ENCODE measurements at regions not wholly inside any gene's neighbourhood (a gene's known extent, or its start where the extent isn't known, plus 50 kb on each side); places are given as distances from the start of the nearest gene placed in this dataset.

DNA sequence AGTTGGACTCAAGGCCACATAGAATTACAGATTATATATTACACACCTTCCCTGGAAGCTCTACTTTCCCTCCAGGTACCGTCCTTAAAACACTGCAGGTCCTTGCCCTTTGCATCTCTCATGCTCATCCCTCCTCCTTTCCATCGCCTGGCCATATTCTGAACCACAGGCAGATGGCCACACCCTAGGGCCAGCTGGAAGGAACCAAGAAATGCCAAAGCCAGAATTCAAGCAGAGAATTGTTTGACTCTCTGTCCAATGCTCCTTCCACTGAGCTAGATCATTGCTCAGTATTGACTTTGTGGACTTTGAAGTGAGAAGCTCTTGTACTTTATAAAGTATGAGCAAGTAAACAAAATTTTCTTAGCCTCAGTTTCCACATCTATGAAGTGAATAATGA, 170.3 kb upstream of the SLC24A5 start:
- no peak for FAIRE-seq

DNA sequence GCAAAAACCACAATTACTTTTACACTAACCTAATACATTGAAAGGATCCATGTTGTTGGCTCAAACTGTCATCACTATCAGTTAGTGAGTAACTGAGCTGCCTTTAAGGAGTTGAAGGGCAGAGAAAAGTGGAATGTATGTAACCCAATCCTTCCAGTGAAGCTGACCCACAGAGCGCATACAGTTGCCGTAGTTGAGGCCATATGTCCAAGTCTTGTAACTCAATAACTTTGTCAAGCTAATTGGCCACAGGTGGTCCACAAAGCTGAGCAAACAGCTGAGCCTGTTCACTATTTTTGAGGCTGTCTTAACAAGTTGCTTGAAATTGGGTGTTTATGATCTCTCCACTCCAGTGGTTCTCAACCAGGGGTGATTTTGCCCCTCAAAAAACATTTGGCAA, 169.0 kb upstream of the SLC24A5 start:
- FAIRE-seq: no peak

DNA sequence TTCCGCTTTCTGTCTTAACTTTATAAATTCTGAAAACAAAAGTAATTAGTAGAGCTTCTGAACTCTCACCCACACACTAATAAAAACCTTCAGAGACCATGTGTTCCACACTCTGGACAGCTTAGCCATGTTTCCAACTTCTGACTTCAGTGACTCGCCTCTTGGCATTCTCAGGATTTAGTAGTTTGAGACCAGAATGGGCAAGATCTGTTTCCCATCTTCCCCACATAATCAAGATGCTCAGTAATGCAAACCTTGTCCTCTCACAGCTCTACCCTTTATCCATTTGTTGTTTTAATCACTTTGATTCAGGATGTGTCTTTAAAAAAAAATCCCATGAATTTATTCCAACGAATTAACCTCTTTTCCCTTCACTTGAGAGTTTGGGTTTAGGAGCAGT, 166.6 kb upstream of the SLC24A5 start:
- FAIRE-seq: no peak

DNA sequence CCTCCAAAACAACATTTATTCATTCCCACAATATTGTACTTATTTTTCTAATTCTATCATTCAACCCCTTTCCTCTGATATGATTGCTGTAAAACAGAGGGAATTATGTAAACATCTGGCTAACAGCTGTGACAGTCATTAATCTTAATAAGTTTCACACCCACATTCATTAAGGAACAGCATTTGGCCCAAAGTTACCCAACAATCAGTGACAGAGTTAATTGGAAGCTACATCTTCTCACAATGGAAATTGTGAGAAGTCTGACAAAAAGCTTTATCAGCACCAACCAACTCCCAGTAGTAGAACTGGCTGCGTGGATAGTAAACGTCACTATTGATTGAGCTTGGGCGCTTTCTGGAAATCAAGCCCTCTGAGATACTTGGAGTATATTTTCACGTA, 165.8 kb upstream of the SLC24A5 start:
- FAIRE-seq: no peak

DNA sequence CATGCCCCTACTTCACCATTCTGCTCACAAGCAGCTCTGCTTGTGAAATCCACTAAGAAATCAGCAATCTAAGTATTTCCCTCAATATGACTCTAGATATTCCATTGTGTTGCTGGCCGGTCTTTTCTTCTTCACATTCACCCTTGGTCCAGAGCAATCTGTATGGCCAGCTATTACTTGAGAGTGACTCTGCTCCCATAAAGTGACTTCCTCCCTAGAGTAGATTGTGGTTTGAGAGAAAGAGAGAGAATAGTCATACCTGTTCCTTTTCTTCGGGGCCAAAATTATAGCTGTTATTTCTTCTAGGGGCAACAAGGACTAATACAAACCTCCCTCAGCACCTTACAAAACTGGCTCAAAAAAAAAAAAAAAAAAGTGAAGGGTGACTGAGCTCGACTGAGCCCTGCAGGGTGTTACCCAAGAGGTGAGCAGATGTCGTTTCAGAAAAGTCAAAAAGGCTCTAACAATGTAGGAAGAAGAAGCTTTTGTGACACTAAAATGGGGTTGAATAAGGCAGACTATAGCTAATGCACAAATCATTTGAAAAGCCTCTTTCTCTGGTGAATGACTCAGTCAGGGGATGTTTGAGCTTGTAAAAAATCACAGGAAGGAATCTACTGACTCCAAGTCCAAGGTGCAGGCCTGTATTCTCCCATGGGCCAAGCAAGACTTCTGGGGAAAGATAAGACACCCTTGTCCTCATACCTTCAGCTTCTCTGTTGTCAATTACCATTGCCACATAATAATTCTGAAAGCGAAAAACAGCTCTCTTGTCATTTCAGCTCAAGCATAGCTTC, 161.0 kb upstream of the SLC24A5 start:
- no peak for FAIRE-seq

DNA sequence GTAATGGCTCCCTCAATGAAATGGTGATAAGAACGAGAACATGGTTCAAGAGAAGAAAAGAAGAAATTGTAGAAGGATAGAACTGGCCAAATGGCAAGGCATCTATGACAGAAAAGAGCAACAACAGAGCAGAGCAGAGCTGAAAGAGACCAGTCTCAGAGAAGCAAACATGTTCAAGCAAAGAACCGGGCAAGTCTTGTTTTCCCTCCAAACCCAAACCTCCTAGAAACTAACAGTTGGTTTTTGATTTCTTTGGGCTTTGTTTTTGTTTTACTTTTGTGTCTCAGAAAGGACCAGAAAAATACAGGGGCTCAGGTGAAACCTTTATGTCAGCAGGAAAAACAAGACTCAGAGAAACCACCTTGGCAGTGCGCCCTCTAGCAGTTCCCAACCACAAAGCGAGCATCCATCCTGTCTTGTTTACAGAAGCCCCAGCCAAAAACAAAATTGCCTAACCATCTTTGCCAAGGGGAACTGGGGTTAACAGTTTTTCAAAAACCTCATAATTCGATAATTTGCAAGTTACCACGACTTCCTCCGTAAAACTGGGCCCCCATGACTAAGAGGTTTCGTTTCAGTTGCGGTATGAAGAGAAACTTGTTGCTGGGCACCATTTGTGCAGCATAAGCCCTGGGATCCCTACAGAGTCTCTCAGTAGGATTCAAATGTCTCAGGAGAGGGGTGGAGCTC, 159.2 kb upstream of the SLC24A5 start:
- FAIRE-seq: no peak

DNA sequence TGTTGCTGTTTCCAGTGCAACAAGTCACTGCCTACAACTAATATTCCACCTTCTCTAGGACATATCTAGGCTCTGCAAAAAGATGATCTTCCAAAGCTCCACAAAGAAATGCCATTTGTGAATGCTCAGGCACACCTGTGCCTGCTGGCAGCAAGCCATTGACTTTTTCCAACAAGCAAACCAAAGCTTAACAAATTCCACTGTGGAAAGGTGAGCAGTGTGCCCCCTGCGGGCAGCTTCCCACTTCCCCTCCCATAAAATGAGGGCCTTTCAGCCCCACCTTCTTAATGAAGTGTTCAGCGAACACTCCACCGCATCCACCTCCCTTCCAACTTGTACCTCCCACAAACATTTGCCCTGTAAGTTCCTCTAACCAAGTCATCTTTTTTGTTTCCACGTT, 157.5 kb upstream of the SLC24A5 start:
- FAIRE-seq: no peak

DNA sequence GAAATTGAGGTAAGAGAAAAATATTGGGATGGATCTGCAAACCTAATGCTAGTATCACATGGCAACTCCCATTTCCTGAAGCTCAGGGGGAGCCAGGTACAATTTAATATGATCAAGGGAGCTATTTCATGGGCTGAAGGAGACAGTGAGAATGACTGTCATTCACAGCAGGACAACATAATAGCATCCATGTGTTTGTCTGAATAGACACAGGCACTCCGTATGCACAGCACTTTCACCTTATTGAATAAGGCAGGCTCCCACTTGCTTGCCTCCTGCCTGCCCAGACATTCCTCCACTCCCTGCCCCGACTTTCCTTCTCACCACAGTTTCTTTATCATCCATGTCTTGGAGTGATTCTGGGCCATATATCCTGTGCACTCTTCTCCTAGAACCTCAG, 156.6 kb upstream of the SLC24A5 start:
- no peak for FAIRE-seq

DNA sequence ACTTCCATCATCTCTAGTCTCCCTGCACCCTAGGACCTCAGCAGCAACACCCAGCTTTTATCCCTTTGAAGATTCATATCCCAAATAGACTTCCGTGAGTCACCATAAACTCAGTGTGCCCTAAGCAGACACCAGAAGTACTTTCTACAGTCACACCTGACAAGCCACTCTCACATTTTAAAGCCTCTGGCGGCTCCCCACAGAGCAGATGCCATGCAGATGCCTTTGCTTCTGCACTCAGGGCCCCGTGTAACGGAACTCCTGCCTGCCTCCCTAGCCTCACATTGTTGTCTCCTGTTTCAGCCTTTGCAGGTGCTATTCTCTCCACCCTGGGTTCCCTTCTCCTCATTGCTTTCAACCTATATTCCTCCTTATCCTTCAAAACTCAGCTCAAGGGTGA, 155.5 kb upstream of the SLC24A5 start:
- no peak for FAIRE-seq

DNA sequence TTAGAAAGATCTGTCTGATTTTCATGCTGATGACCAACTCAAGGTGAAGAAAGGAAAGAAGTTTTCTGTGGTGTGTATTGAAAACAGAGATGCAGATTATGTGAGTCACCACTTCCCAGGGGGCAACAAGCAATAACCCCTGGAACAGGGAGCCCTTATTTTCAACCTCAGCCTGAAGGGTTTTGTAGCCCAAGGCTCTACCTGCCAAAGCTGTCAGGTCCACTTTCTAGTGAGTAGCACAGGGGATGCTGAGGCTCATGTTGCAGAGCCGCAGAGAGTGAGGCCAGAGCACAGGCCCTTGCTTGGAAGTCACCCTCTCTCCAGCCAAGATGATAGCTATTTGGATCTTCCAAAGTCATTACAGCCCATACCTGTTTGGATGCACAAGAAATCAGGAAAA, 152.2 kb upstream of the SLC24A5 start:
- no peak for FAIRE-seq

DNA sequence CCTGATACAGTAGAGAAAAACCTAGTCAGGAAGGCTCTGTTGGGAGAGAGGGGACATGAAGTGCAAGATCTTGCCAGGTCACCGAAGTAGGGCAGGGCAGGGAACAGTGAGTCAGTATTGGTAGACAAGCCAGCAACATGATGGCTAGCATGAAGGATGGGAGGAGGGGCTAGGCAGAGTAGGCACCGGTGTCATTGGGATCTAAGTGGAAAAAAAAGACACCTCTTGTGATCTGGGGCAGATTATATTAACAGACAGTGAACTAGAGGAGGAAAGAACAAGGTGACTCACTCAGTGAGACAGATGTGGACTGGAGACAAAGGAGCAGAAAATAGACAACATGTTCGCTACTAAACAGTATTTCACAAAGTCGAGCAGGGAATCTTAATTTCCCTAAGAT, 149.2 kb upstream of the SLC24A5 start:
- FAIRE-seq: no peak

DNA sequence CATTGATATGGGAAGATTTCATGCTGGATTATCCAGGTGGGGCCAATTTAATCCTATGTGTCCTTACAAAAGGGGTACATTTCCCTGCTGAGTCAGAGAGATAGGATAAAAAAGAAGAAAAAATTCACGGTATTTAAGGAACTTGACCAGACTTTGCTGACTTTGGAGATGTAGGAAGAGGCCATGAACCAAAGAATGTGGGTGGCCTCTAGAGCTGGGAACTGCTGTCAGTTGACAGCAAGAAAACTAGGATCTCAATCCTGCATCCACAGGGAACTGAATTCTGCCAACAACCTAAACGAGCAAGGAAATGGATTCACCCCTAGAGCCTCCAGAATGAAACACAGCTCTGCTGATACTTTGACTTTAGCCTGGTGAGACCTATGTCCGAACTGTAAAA, 148.1 kb upstream of the SLC24A5 start:
- FAIRE-seq: no peak

DNA sequence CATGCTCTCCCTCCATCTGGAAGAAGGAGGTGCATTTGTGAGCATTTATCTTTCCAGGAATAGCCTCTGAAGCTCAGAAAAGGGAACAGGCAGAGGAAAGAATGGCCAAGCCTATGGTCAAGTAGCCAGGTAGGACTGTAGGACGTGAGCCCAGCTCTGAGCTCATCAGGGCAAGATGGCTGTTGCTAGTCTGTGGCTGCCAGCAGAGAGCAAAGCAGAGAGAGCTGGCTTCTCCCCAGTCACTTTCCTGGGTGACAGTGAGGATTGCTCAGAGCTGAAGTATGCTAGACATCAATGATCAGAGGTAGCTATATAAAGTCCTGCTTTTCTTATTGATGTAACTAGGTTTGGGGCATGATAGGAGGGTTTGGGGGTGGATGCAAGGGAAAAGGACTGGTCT, 146.1 kb upstream of the SLC24A5 start:
- FAIRE-seq: no peak

DNA sequence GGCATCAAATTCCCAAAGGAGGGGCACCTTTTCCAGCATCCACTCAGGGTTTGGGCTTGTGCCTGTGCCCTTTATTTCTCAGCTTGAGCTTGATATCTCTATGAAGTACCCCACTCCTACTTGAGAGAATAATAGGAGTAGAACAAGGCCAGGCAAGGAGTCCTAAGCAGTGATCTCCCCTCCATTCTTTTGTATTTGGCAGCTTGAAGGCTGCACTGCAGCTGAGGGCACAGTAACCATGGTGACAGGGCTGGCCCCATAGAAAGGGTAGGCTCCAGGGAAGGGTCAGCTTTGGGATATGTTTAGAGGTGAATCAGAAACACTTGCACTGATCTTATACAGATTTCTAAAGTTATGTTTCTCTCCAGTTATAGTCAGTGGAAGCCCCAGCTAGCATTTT, 145.4 kb upstream of the SLC24A5 start:
- FAIRE-seq: no peak

DNA sequence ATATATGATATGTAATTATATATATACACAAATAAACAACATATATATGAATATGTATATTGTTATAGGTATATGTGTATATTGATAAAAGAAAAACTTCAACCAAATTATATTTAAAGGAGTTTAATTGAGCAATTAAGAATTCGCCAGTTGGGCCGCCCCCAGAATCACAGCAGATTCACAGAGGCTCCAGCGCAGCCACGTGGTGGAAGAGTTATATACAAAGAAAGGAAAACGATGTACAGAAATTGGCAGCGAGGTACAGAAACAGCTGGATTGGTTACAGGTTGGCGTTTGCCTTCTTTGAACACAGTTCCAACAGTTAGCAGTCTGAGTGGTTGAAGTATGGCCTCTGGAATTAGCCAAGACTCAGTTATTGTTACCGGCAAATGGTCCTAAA, 137.3 kb upstream of the SLC24A5 start:
- FAIRE-seq: no peak

DNA sequence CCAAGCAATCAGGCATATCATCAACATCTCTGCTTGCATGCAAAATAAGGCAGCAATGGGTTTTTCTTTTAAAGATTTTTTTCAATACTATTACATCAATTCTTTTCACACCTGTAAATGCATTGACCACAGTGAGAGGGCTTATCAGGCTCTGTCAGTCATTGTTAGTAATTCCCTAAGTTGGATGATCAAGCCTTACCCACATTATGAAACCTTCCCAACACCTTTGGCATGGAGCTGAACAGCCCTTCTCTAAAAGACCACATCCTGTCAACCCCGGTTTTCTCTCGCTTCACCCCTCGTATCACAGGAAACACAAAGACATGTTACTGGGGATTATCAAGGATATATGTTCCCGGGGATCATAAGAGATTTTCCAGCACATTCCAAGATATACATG, 135.2 kb upstream of the SLC24A5 start:
- FAIRE-seq: no peak

DNA sequence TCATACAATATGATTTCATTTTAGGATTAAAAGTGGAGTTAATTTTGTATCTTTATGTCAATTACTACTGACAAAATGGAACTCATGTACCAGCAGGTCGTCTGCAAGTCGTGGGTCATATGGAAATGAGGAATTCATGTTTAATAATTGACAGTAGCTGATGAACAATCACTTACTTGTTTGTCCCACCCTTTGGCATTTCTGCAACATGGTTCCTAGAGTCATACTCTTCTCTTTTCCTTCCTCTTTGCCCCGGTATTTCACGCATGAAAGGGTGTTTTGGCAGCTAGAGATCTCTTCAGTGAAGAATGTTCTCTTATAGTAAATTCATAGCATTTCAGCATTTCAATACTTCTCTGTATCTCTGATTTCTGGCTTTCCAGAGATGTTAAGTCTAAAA, 133.3 kb upstream of the SLC24A5 start:
- FAIRE-seq: no peak

DNA sequence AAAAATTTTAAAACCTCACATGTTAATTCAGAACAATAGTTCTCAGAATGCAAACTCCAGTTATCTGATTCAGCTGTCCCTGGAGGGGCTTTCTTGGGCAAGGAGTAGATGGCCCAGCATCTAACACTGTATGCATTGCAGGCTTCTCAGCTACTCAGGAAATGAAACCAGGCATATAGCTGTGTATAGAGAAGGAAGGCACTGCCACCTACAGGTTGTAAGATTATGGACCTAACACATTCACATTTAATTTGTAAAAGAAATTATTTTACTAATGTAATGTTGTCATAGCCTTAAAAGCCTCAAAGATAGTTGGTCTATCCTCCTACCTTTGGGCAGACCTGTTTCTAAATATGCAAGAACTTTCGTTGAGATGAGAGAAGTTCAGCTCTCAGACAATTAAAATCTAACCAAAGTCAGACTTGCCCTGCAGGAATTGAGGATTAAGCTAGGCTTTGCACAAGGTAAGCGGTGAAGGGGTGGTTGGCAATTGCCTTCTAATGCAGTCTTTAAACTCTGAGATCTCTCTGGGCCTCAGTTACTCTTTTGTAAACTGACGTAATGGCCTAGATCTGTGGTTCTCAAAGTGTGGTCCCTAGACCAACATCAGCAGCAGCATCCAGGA, 132.8 kb upstream of the SLC24A5 start:
- peak; percentile 23 for FAIRE-seq

DNA sequence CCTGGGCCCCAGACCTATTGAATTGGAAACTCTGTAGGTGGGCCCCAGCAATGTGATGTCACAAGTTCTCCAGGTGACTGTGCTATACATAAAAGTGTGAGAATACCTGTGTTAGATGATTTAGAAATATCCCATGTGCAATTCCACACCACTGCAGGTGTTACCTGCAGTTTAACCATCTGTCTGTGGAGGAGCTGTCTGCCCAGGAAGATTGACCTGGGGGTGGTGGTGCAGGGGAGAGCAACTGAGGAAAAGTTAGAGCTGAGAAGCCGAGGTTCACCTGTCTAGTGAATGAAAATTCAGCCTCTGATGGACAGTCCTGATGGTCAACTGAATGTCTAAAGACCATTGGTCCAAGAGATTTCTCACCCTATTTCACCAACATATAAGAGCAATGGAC, 132.2 kb upstream of the SLC24A5 start:
- no peak for FAIRE-seq

DNA sequence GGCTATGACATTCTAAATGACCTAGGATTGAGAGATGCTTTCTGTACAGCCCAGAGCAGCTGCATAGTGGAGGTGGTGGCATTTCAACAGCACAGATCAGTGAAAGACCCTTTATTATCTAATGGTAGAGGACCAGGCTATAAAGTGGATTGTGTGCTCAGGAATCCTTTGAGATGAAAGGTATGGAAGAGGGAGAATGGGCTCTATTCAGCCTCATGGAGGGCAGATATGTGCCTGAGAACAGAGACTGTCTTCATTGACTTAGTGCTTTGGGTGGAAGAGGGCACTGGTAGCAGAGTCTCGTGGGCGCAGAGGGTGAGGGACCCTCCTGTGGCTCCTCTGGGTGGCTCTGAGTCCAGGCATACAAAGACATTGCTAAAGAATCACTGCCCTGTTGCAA, 130.0 kb upstream of the SLC24A5 start:
- FAIRE-seq: no peak

DNA sequence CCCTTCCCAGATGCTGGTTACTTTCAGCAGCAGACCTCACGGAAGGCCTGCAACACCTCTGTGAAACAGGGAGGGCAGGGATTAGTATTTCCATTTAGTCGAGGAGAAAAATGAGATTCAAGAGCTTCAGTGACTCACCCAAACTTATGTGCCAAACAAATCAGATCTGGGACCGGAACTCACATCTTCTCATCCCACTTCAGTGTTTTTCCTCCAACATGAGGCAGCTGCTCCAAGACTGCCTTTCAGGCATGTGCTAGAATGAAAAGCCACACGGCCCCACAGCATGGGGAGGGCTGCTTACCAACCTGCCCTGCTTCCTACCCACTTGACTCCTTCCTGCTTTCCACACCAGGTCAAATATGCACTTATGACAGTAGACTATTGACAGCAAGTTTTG, 129.4 kb upstream of the SLC24A5 start:
- FAIRE-seq: no peak

DNA sequence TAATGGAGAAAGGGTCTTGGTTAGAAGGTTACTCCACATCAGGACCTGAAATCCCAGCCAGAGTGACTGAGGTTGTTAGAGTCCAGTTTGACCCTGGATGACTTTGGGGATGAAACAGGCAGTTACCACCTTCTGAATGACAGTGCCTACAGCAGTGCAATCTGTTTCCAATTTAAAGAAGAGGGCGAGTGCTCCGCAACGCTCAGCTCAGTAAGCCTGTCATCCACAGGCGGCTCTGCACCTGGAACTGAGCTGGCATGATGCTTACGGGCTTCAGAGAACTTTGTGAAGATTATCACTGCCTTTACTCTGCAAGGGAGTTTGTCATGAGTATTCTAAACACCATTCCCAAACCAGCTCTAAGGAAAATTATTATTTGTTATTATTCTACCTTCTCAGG, 127.7 kb upstream of the SLC24A5 start:
- FAIRE-seq: no peak

DNA sequence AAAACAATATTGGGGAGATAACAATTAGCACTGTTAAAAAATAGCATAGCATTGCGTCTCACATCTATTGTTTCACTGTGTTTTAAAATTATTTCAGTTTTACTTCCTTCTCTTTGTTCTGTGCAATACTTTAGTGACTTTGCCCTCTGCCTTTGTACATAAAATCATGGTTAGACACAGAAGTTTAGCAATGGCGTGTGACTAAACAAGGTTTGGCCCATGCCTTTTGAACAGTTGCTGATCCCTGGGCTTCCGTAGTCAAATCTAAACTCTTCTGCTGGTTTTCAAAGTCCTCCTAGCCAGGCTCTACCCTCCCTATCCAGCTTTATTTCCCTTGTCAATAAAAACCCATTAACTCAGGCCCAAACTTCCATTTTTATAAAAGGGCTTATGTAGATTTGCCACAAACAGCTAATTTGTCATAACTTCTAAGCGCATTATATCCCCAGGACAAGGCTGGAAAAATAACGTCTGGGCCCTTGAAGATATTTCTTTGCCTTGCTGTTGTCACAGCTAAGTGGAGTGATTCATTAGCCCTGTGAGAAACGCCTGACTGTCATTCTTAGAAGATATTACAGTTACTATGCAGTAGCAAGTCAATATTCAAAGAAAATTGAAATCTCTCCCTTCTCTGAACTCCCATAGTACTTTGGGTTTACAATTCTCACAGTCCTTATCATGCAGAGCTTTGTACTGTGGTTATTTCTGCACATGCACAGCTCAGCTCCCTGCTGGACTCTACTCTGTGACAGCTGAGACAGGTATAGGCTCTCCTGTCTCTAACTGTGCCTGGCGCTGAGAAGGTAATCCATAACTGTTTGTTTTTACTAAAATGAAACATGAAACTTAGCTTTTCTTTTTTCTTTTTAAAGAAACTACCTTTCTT, 123.4 kb upstream of the SLC24A5 start:
- FAIRE-seq: no peak
